H54 (cell line): ENCODE measurements at regions not wholly inside any gene's neighbourhood (a gene's known extent, or its start where the extent isn't known, plus 50 kb on each side); places are given as distances from the start of the nearest gene placed in this dataset.

ENCODE experiments used
- DNase-seq: peaks from one replicate; pipeline ENCODE4 v3.0.0; 2011; ENCODE audit warnings: low spot score, mixed read lengths; ENCODE audit not compliant: insufficient read length
- FAIRE-seq: peaks from 3 replicates; lab custom pipeline; 2011; peaks lifted over from hg19 to GRCh38; lab: Jason Lieb, UNC
- POLR2A ChIP-seq: IDR thresholded peaks from 2 replicates; pipeline ENCODE4 v1.6.1; 2011; ENCODE audit warnings: low read depth, mild to moderate bottlenecking, low read length

GRCh38 chr13:34028496-34029442, 210.8 kb downstream of the RFC3 start:
- FAIRE-seq (no peak), DNase-seq (no peak)
- TF ChIP-seq POLR2A = no peak

GRCh38 chr13:34030782-34031181, 212.8 kb downstream of the RFC3 start:
- TF ChIP-seq POLR2A = no peak
- DNase-seq (no peak), FAIRE-seq (no peak)

GRCh38 chr13:34031610-34032009, 213.7 kb downstream of the RFC3 start:
- no peak for TF ChIP-seq POLR2A
- DNase-seq (no peak), FAIRE-seq (no peak)

GRCh38 chr13:34034411-34034810, 216.5 kb downstream of the RFC3 start:
- DNase-seq (no peak), FAIRE-seq (no peak)
- TF ChIP-seq POLR2A = no peak

- FAIRE-seq = no peak
- TF ChIP-seq POLR2A = no peak
Observed at GRCh38 chr13:34035178-34035577, 217.2 kb downstream of the RFC3 start.

GRCh38 chr13:34035676-34036325, 217.9 kb downstream of the RFC3 start:
- FAIRE-seq (no peak), DNase-seq (no peak)
- TF ChIP-seq POLR2A = no peak

More at GRCh38 chr13:34035178-34035577, 217.2 kb downstream of the RFC3 start:
- no peak for DNase-seq

GRCh38 chr13:34037636-34038540, 219.9 kb downstream of the RFC3 start:
- no peak for FAIRE-seq
- TF ChIP-seq POLR2A = no peak
- DNase-seq = no peak

- TF ChIP-seq POLR2A = no peak
- FAIRE-seq = no peak
Observed at GRCh38 chr13:34038541-34039068, 220.7 kb downstream of the RFC3 start.

GRCh38 chr13:34039678-34040077, 221.7 kb downstream of the RFC3 start:
- no peak for TF ChIP-seq POLR2A
- DNase-seq (no peak), FAIRE-seq (no peak)

More at GRCh38 chr13:34038541-34039068, 220.7 kb downstream of the RFC3 start:
- DNase-seq = no peak

GRCh38 chr13:34040863-34041262, 222.9 kb downstream of the RFC3 start:
- no peak for TF ChIP-seq POLR2A
- FAIRE-seq (no peak), DNase-seq (no peak)

- DNase-seq (no peak), FAIRE-seq (no peak)
- no peak for TF ChIP-seq POLR2A
Observed at GRCh38 chr13:34044041-34044440, 226.1 kb downstream of the RFC3 start.

- FAIRE-seq = no peak
- no peak for TF ChIP-seq POLR2A
- no peak for DNase-seq
Observed at GRCh38 chr13:34044660-34045080, 226.7 kb downstream of the RFC3 start.

GRCh38 chr13:34046457-34046856, 228.5 kb downstream of the RFC3 start:
- no peak for TF ChIP-seq POLR2A
- FAIRE-seq (no peak), DNase-seq (no peak)

- FAIRE-seq = no peak
- DNase-seq = no peak
- no peak for TF ChIP-seq POLR2A
Observed at GRCh38 chr13:34048652-34049051, 230.7 kb downstream of the RFC3 start.
